Left cardiac atrium (tissue), 4 donors: ENCODE measurements at regions not wholly inside any gene's neighbourhood (a gene's known extent, or its start where the extent isn't known, plus 50 kb on each side); places are given as distances from the start of the nearest gene placed in this dataset.

Source experiments
- ATAC-seq, 2 donors: fragments of 200-7000 bp; cut with Tn5 transposase; one replicate each; pipeline ENCODE4 v1.9.1; 2020; ENCODE audit warnings: mild to moderate bottlenecking in 2 of 2, moderate library complexity in 2 of 2
- DNase-seq: peaks from one replicate; pipeline ENCODE4 v3.0.0-alpha.2; 2020
- intact Hi-C, 2 donors: fragments of 100-400 bp; cut with DNase I; formaldehyde crosslinking; loops; one replicate each; pipeline versions ENCODE4 v1.14.1 to v1.15.1; 2022 to 2023
- donor health status: DM: no; HTN: yes; CAD: no.
- donor health status: DM: no; HTN: yes; CAD: no; lungs with severe emphysema.
- donor health status: DM: yes; HTN: yes; CAD: no.
- donor health status: Dilated cardiomyopathy.

GRCh38 chr11:80388536-80388935, 947.7 kb upstream of the TENM4 start:
- no peak for ATAC-seq
- no peak for DNase-seq
- intact Hi-C loops: no loop called here

GRCh38 chr11:80388130-80388529, 947.3 kb upstream of the TENM4 start:
- intact Hi-C loops: no loop called here

GRCh38 chr11:80383655-80384054, 942.8 kb upstream of the TENM4 start:
- ATAC-seq (no peak), DNase-seq (no peak)
- intact Hi-C loops: no loop called here

More at GRCh38 chr11:80388130-80388529, 947.3 kb upstream of the TENM4 start:
- no peak for ATAC-seq
- no peak for DNase-seq

- ATAC-seq: no peak
- intact Hi-C loops: no loop called here
- DNase-seq: no peak
Observed at GRCh38 chr11:80379620-80380278, 938.9 kb upstream of the TENM4 start.

DNA sequence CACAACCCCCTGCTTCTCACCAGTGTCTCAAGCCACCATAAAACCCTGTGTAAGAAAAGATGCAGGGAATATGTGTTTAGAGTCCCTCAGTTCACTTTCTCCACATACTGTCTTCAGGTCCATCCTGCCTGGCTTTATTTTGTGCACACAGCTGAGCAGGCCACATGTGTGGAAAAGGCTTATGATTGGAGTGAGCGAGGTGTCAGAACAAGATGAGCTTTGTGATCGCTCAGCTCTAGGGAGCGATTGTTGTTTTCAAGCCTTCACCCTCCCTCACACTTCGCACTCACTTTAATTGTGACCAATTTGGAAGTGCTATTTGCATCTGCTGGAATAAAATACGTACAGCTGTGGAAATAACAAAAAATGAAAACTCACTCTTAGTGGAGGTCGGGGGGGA, 931.1 kb upstream of the TENM4 start:
- ATAC-seq (no peak), DNase-seq (no peak)
- intact Hi-C loops: no loop called here

- intact Hi-C loops: no loop called here
- no peak for ATAC-seq
- no peak for DNase-seq
Observed at GRCh38 chr11:80365980-80366379, 925.1 kb upstream of the TENM4 start.

GRCh38 chr11:80365076-80365725, 924.4 kb upstream of the TENM4 start:
- intact Hi-C loops: no loop called here
- DNase-seq: no peak

DNA sequence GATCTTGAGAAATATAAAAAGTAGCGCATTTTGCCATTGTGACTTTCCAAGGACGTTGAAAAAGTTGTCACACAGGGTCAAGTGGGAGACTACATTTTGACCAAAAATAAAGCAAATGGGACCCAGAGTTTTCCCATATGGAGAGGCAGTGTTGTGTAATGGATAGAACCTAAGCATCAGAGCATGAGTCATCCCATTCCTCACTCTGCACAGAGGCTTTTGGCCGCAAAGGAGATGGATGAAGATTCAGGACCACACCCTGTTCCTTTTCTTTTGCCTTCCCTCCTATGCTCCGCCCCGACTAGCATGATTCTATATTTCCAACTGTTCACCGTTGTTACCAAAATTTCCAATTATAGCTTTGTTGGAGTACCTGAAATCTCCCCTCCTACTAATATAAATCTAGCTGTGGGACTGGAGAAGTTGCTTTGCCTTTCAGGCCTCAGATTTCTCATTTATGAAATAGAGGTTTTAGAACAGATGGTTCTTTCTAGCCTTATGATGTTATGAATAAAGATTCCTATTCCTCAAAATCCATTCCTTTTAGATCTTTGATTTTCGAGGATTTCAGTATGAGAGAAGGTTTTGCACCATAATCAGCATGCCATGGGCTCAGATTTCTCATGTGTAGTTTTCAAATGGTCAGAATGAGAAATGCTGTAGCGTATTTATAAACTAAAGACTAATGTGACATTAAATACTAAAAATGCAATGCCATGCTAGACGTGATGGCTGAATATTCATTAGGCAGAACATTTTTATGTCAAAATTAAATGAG, 921.9 kb upstream of the TENM4 start:
- intact Hi-C loops: no loop called here
- DNase-seq (no peak), ATAC-seq (no peak)

More at GRCh38 chr11:80365076-80365725, 924.4 kb upstream of the TENM4 start:
- no peak for ATAC-seq

GRCh38 chr11:80355251-80355650, 914.4 kb upstream of the TENM4 start:
- no peak for DNase-seq
- intact Hi-C loops: no loop called here
- no peak for ATAC-seq

DNA sequence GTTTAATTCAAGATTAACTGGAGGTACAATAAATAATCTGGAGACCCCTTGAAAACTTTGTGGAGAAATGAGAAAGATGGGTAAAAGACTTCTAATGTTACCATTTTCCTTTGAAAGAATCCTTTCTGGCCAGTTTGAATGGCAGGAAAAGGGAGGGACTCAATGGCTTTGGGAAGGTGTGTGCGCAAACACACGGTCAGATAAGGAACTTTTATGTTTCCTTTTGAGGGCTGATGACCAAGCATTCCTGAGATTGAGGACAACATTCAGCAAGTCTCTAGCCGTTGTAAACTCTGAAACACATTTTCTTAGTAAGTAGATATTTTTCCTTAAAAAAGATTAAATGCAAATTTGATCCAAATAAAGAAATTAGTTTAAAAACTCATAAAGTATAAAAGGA, 909.7 kb upstream of the TENM4 start:
- DNase-seq (no peak), ATAC-seq (no peak)
- intact Hi-C loops: no loop called here

DNA sequence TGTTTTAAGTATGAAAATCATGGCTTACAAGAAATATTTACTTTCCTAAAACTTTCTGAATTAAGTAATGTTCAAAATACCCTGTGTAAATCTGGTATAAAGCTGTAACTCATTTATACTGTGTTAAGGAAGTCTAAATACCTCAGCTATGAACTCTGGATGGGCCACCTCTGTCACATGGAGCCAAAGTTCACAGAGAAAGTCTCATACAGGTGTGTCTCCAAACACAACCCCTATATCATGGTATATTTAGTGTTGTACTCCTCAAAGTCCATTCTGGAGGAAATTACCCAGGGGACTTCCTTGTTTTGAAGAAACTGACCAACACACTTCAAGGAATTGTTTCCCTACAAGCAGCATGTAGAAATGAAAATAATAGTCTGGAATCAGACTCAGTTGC, 909.2 kb upstream of the TENM4 start:
- intact Hi-C loops: no loop called here
- ATAC-seq: no peak
- no peak for DNase-seq

GRCh38 chr11:80346353-80347059, 905.7 kb upstream of the TENM4 start:
- intact Hi-C loops: no loop called here
- DNase-seq: no peak
- ATAC-seq: peak in 1 of 2 donors; percentile 57

DNA sequence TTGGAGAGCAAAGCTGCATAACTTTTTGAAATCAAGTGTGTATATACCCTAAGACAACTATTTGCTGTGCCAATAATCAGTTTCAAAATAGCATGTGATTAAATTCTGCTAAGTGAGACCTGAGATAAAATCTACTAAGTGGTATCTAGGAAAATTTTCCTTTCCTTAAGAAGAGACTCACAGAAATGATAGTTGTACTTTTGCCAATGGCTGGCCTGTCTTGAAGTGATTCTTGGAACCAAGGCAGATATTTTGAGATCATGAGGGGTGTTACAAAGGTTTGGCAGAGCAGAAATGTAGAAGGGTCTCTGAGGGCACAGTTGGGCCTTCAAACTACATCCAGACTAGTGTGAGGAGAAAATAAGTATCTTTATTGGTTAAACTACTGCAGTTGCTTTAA, 902.6 kb upstream of the TENM4 start:
- DNase-seq (no peak), ATAC-seq (no peak)
- intact Hi-C loops: no loop called here

- DNase-seq: no peak
- intact Hi-C loops: no loop called here
- ATAC-seq: no peak
Observed at GRCh38 chr11:80338231-80338630, 897.4 kb upstream of the TENM4 start.

DNA sequence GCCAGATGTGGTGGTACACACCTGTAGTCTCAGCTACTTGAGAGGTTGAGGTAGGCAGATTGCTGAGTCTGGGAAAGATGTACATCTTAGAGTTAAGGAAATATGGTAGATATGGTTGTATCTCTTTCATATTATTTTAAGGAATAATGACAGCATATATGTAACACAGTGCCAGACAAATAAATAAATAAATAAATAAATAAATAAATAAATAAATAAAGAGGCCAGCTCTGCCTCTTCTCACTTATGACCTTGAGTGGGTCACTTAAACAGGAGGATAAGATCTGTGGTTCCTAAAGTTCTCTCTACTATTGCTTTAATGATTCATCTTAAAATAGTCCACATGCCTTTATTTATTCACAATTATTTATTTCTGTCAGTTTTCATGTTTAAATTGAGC, 890.9 kb upstream of the TENM4 start:
- DNase-seq (no peak), ATAC-seq (no peak)
- intact Hi-C loops: no loop called here

DNA sequence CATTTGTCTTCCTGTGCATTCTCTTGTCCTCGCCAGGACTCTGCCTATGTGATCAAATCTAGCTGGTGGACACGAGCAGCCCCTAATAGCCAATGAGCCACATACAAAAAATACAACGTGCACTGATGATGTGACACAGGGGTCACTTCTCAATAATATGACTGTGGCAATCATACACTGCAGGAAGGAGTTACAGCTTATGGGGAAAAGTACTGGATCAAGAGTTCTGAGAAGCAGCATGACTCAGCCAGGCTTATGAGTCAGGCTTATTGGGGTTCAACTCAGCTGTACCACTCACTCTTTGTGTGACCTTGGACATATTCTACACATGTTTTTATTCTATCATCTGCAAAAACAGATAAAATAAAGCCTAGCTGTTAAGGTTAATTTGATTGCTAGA, 889.4 kb upstream of the TENM4 start:
- intact Hi-C loops: no loop called here
- ATAC-seq: no peak
- DNase-seq: no peak

GRCh38 chr11:80328774-80329173, 887.9 kb upstream of the TENM4 start:
- intact Hi-C loops: no loop called here
- DNase-seq (no peak), ATAC-seq (no peak)

GRCh38 chr11:80327956-80328614, 887.3 kb upstream of the TENM4 start:
- DNase-seq: no peak
- intact Hi-C loops: no loop called here
- no peak for ATAC-seq

- DNase-seq: no peak
- ATAC-seq: no peak
- intact Hi-C loops: no loop called here
Observed at GRCh38 chr11:80321786-80322185, 881.0 kb upstream of the TENM4 start.
